GM18498 (cell line): ENCODE measurements at regions not wholly inside any gene's neighbourhood (a gene's known extent, or its start where the extent isn't known, plus 50 kb on each side); places are given as distances from the start of the nearest gene placed in this dataset.

Source experiments
- ATAC-seq: cut with Tn5 transposase; IDR thresholded peaks from one replicate; pipeline ENCODE4 v1.9.1; 2021; ENCODE audit warnings: mild to moderate bottlenecking, moderate library complexity; ENCODE audit not compliant: unreplicated experiment

DNA sequence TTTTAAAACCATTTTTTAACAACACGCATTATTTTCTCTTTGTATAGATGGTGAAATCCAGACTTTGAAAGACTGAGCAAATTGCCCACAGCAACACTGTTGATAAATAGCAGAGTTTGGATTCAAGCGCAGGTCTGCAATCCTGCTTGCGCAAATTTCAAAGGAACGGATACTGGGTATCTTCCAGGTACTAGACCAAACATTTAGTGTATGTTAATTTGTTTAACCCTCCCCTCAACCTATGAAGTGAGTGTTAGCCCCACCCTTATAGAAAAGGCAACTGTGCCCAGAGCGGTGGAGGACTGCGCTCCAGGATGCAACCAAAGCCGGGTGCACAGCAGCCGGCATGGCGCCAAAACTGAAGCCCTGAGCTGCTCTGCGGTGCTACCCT, 103.8 kb downstream of the CPN2 start:
- ATAC-seq: no peak

- ATAC-seq: no peak
Observed at GRCh38 chr3:194249323-194250097, 101.6 kb downstream of the CPN2 start.

- no peak for ATAC-seq
Observed at GRCh38 chr3:194250098-194251002, 100.8 kb downstream of the CPN2 start.

- no peak for ATAC-seq
Observed at GRCh38 chr3:194251007-194251406, 100.1 kb downstream of the CPN2 start.

DNA sequence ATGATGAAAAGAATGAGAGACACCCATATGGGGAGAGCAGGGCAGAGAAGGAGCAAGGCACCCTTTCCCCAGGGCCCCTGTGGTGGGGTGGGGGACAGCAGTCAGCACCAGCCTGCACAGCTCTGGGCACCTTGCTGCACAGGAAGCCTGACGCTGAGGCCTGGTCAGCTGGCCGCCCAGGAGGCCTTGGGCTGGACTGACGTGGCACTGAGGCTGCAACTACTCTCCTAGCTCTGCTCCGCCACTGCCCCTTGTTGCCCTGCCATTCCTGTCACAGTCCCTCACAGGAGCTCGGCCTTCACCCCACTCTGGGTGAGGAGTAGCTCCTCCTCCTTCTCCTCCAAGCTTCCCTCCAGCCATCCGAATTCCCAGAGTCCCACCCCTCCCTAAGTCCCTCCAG, 99.7 kb downstream of the CPN2 start:
- no peak for ATAC-seq

DNA sequence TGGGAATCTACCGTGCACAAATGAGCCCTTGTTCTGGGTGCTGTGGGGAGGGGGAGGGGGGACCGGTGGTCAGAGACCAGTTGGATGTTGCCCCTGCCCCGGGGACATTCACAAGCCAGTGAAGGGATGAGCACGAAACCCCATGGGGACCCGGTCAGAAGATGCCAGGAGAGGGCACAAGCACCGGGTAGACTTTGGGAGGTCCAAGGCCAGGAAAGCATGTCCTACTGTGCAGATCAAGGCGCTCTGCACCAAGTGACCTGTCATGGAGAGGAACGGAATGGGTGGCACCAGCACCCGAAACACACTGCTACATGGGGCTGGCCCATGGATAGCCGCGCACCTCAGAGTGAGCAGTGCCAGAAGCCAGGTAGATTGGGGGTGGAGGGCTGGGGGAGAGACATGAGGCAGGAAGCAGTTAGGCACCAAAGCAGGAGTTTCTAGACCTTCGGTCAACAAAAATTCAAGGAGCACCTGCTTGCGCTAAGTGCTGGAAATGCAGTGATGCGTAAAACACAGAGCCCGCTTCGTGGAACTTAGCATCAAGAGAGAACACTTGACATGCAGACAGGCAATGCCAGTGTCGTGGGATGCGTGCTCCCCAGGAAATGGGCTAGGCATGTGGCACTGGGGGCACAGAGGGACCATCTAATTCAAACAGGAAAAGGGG, 99.1 kb downstream of the CPN2 start:
- ATAC-seq: no peak

GRCh38 chr3:194253270-194253669, 97.9 kb downstream of the CPN2 start:
- ATAC-seq: no peak

DNA sequence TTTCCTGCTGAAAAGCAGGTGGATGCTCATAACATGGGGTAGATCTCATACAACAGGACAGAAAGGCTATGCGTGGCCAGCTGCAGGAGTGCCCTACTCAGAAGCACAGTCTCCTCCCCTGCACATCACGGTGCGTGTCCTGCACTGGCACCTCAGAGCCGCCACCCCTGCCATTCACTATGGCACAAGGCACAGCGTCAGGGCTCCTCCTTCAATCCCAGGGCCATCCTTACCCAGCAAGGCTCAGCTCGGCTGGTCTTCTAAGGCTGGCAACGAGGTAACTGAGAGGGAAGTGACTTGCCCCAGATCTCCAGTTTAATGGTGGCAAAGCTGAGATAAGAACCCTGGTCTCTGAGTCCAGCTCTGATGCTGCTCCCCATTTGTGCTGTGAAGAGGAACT, 97.1 kb downstream of the CPN2 start:
- ATAC-seq: no peak

DNA sequence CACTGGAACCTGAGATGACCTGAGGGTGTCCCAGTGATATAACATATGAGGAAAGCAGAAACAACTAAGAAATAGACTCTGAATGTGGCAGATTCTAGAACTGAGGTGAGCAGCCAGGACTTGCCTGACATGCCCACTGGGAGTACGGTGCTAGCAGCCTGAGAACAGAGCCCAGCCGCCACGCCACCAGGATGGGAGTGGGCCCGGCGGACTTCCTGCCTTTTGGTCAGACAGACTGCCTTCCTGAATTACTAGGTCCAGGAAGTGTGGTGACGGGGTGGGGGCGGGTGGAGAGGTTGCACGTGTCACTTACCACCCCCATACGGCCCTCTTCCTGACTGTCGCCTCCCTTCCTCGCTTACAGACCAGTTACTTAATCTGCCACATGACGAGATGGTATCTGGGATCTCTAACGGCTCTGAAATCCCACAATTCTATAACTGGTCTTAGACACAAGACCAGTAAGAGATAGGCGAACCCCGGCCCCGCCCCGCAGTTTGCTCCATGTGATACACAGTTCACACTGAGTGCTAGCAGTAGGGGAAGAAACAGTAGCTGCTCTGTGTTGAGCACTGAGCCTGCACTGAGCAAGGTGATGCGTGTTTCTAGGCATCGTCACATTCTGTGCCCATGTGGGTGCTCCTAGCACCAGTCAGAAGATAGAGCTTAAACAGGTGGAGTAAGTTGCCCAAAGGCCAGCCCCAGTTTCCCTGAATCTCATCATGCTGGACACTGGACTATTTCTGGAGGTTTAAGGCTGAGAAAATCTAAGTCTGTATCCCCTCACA, 95.7 kb downstream of the CPN2 start:
- ATAC-seq: no peak

- no peak for ATAC-seq
Observed at GRCh38 chr3:194256040-194256945, 94.8 kb downstream of the CPN2 start.

DNA sequence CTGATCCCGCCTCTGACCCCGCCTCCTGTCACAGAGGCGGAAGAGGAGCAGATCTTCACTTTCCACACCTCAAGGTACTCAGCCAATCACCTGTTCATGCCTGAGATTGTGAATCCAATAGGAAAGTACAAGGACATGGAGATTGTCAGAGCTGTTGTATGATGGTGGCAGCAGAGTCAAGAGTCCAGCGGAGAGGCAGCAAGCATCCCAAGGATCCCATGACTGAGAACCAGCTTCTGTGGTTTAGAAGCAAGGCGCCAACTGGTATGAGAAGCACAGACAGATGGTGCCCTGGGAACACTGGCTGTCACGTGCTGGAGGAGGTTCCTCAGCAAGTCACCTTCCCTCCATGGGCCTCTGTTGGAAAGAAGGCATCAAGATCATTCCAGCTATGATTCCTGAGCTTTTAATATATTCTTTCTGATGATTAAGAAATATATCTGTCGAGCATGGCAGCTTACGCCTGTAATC, 93.9 kb downstream of the CPN2 start:
- no peak for ATAC-seq

GRCh38 chr3:194257916-194258668, 93.0 kb downstream of the CPN2 start:
- ATAC-seq: no peak

DNA sequence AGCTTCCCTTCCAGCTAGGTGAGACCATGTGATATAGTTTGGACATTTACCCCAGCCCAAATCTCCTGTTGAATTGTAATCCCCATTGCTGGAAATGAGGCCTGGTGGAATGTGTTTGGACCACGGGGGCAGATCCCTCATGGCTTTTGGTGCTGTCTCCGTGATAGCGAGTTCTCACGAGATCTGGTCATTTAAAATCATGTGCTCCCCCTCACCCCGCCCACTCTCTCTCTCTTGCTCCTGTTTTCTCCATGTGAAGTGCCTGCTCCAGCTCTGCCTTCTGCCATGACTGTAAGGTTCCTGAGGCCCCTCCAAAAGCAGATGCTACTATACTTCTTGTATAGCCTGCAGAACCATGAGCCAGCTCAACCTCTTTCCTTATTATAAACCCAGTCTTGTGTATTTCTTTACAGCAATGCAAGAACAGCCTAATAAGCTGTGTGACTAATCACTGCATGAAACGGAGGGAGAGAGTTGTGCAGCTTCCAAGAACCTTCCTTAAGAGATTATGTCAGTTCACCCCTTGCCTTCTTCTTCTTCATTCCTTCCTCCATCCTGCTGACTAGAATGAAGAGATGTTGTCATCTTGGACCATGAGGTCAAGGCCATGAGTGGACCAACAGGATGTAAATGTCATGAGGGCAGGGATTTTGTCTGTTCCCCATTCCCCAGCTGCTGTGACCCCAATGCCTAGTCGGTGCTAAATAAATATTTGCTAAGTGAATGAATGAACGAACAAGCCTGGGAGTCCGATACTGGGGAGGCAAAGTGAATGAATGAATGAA, 91.0 kb downstream of the CPN2 start:
- ATAC-seq: no peak

DNA sequence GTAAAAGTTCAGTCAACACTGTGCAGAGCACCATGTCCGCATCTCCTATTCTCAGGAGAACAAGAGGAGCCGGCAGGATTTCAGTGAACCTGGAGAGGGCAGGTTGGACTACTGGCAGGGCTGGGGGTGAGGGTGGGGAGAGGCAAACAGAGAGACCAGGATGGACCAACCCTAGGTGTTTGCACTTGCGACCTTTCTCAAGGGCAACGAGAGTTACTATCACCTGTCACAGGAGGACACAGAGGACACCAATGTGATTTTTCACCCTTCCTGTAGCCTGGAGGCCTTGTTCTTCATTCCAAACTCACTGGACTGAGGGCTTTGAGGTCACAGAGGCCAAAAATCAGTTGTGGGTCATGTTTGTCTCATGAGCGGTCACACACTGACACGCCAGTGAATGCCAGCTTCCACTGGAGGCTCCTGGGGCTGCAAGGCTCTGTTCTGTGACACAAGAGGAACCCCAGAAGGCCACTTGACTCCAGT, 89.5 kb downstream of the CPN2 start:
- ATAC-seq: no peak

- ATAC-seq: no peak
Observed at GRCh38 chr3:194262176-194262924, 88.8 kb downstream of the CPN2 start.

- no peak for ATAC-seq
Observed at GRCh38 chr3:194262925-194263305, 88.2 kb downstream of the CPN2 start.
